Upper lobe of left lung (tissue), 4 donors: ENCODE measurements at regions not wholly inside any gene's neighbourhood (a gene's known extent, or its start where the extent isn't known, plus 50 kb on each side); places are given as distances from the start of the nearest gene placed in this dataset.
"Not testable (repeated sequence)": the region's sequence is repeated elsewhere in the genome, so short reads cannot be mapped to it uniquely, and the experiment has no call there.

ENCODE experiments used
- POLR2AphosphoS5 ChIP-seq, 2 donors: sonication (generic); formaldehyde crosslinking; IDR thresholded peaks; one replicate each; pipeline ENCODE4 v1.5.1; 2017; ENCODE audit warnings: antibody characterized with exemption in 2 of 2
- TF ChIP-seq, protein P1 (sequence below), 6 experiments: fragments of 450-650 bp in 4 of 6; fragments of 200-600 bp in 2 of 6; sonication (generic) in 2 of 6; IDR thresholded peaks; one replicate each; pipeline ENCODE4 v1.5.1; 2016 to 2019; ENCODE audit warnings: antibody characterized with exemption in 6 of 6

DNA sequence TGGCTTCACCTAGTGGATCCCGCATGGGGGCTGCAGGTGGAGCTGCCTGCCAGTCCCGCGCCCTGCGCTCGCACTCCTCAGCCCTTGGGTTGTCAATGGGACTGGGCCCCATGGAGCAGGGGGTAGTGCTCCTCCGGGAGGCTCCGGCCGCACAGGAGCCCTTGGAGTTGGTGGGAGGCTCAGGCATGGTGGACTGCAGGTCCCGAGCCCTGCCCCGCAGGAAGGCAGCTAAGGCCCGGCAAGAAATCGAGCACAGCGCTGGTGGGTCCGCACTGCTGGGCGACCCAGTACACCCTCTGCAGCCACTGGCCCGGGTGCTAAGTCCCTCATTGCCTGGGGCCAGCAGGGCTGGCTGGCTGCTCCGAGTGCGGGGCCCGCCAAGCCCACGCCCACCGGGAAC is 231.2 kb upstream of the TECRL start:
- TF ChIP-seq, protein P1, sequence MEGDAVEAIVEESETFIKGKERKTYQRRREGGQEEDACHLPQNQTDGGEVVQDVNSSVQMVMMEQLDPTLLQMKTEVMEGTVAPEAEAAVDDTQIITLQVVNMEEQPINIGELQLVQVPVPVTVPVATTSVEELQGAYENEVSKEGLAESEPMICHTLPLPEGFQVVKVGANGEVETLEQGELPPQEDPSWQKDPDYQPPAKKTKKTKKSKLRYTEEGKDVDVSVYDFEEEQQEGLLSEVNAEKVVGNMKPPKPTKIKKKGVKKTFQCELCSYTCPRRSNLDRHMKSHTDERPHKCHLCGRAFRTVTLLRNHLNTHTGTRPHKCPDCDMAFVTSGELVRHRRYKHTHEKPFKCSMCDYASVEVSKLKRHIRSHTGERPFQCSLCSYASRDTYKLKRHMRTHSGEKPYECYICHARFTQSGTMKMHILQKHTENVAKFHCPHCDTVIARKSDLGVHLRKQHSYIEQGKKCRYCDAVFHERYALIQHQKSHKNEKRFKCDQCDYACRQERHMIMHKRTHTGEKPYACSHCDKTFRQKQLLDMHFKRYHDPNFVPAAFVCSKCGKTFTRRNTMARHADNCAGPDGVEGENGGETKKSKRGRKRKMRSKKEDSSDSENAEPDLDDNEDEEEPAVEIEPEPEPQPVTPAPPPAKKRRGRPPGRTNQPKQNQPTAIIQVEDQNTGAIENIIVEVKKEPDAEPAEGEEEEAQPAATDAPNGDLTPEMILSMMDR (IDR thresholded peaks at IDR 0.05) = not testable (repeated sequence)
- TF ChIP-seq POLR2AphosphoS5 (IDR thresholded peaks at IDR 0.05) = not testable (repeated sequence)
